ENCODE measurements at regions not wholly inside any gene's neighbourhood (a gene's known extent, or its start where the extent isn't known, plus 50 kb on each side); places are given as distances from the start of the nearest gene placed in this dataset.

DNA sequence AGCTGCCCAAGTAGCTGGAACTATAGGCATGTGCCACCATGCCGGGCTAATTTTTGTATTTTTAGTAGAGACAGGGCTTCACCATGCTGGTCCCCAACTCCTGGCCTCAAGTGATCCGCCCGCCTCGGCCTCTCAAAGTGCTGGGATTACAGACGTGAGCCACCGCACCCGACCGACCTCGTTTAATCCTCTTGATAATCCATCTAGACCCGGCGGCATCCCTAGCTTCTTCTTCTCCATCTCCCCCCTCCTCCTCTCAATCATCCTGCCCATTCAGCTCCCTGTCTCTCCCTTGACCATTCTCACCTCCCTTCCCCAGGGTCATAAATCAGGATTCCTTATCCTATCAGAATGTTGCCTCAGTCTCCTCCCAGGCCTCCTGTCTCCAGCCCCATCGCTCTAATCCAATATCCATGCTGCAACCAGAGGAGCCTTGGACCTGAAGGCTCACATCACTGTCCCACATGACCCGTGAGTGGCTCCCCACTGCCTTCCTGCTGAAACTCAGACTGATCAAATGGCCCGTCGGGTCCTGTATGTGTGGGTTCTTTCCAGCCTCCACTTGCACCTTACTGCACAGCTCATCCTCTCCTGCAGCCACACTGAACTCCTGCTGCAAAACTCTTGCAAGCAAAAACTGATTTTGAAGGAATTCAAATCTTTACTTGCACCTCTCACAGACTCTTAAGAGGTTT is 74.1 kb upstream of the CDH5 start:
- H3K27me3 ChIP-seq (ENCODE audit: control insufficient read depth in 2 of 2, insufficient read depth in 1 of 2, low read length in 1 of 2) = no peaks in the 10 kb centered on the region
- no peak overlapping the region for H3K4me3 ChIP-seq (ENCODE audit: low read length in 2 of 2)
- no peaks in the 10 kb centered on the region for H3K9me3 ChIP-seq (ENCODE audit: control insufficient read depth in 2 of 2, insufficient read depth in 1 of 2, low read length in 1 of 2)
- H3K27ac ChIP-seq (ENCODE audit: low read depth in 1 of 2, low read length in 1 of 2) = no peak overlapping the region
- DNase-seq (ENCODE audit: low read depth in 6 of 9, low spot score in 9 of 9) = no peak
- no peaks in the 10 kb centered on the region for H3K4me1 ChIP-seq (ENCODE audit: control insufficient read depth in 2 of 2, insufficient read depth in 2 of 2, low read length in 2 of 2)
- H3K36me3 ChIP-seq (ENCODE audit: control insufficient read depth in 2 of 2, insufficient read depth in 2 of 2, low read length in 1 of 2) = no peaks in the 10 kb centered on the region
- 95% methylated on average over 15 of the region's 15 CpGs for WGBS

DNA sequence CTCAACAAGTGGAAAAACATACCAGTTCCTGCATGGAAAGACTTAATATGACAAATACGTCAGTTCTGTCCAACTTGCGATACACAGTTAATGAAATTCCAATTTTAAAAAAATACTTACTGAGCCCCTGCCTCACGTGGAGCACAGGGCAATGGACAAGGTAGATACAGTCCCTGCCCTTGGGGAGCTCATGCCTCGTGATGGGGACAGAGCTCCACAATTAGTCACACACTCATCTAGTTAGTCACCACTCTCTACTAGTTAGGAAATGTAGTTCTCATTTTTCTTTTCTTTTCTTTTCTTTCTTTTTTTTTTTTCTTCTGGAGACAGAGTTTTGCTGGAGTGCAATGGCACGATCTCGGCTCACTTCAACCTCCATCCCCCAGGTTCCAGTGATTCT is 74.7 kb upstream of the CDH5 start:
- no peak for DNase-seq (ENCODE audit: low read depth in 6 of 9, low spot score in 9 of 9)
- 91% methylated on average over 6 of the region's 6 CpGs for WGBS
- Histone ChIP-seq H3K4me3 (ENCODE audit: low read length in 2 of 2) (no peak overlapping the region), H3K9me3 (ENCODE audit: control insufficient read depth in 2 of 2, insufficient read depth in 1 of 2, low read length in 1 of 2) (no peaks in the 10 kb centered on the region), H3K36me3 (ENCODE audit: control insufficient read depth in 2 of 2, insufficient read depth in 2 of 2, low read length in 1 of 2) (no peaks in the 10 kb centered on the region), H3K27me3 (ENCODE audit: control insufficient read depth in 2 of 2, insufficient read depth in 1 of 2, low read length in 1 of 2) (no peaks in the 10 kb centered on the region), H3K4me1 (ENCODE audit: control insufficient read depth in 2 of 2, insufficient read depth in 2 of 2, low read length in 2 of 2) (no peaks in the 10 kb centered on the region), H3K27ac (ENCODE audit: low read depth in 1 of 2, low read length in 1 of 2) (no peak overlapping the region)

DNA sequence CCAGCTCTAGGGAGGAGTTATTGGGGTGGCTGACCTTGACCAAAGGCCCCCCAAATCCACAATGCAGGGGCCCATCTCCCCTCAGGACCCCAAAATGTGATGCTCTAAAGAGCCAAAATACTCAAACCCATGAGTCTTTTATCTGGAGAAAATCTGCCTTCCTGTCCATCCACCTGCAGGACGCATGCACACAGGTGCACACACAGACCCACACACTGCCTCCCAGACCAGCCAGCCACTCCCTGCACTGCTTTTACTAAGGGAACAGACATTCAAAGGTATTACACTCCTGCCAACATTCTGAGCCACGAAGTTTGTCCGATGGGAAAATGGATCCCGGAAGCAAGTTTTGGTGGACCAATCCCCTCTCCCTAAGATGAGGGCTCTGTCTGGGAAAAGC is 76.1 kb upstream of the CDH5 start:
- Histone ChIP-seq H3K27ac (ENCODE audit: low read depth in 1 of 2, low read length in 1 of 2) (no peak overlapping the region), H3K4me1 (ENCODE audit: control insufficient read depth in 2 of 2, insufficient read depth in 2 of 2, low read length in 2 of 2) (no peaks in the 10 kb centered on the region), H3K36me3 (ENCODE audit: control insufficient read depth in 2 of 2, insufficient read depth in 2 of 2, low read length in 1 of 2) (no peaks in the 10 kb centered on the region), H3K27me3 (ENCODE audit: control insufficient read depth in 2 of 2, insufficient read depth in 1 of 2, low read length in 1 of 2) (no peaks in the 10 kb centered on the region), H3K4me3 (ENCODE audit: low read length in 2 of 2) (no peak overlapping the region), H3K9me3 (ENCODE audit: control insufficient read depth in 2 of 2, insufficient read depth in 1 of 2, low read length in 1 of 2) (no peaks in the 10 kb centered on the region)
- no peak for DNase-seq (ENCODE audit: low read depth in 6 of 9, low spot score in 9 of 9)
- 97% methylated on average over 4 of the region's 4 CpGs for WGBS

DNA sequence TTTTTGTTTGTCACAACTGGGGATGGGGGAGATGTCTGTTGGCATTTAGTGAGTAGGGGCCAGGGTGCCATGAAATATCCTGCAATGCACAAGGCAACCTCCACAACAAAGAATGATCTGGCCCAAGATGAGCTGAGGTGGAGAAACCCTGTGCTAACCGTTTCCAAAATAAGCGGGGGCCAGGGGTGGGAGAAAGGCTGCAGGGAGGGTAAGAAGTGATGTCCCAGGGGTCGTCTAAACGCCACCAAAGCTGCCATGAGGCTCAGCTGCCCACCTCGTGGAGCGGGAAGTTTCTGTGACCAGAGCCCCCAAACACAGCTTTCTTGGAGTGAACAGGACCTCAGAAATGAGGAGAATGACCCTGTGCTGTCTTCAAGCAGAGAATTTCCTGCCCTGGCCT is 76.5 kb upstream of the CDH5 start:
- H3K36me3 ChIP-seq (ENCODE audit: control insufficient read depth in 2 of 2, insufficient read depth in 2 of 2, low read length in 1 of 2) = no peaks in the 10 kb centered on the region
- DNase-seq (ENCODE audit: low read depth in 6 of 9, low spot score in 9 of 9) = no peak
- no peak overlapping the region for H3K4me3 ChIP-seq (ENCODE audit: low read length in 2 of 2)
- no peaks in the 10 kb centered on the region for H3K27me3 ChIP-seq (ENCODE audit: control insufficient read depth in 2 of 2, insufficient read depth in 1 of 2, low read length in 1 of 2)
- WGBS = 87% methylated on average over 6 of the region's 6 CpGs
- H3K4me1 ChIP-seq (ENCODE audit: control insufficient read depth in 2 of 2, insufficient read depth in 2 of 2, low read length in 2 of 2) = no peaks in the 10 kb centered on the region
- H3K27ac ChIP-seq (ENCODE audit: low read depth in 1 of 2, low read length in 1 of 2) = no peak overlapping the region
- no peaks in the 10 kb centered on the region for H3K9me3 ChIP-seq (ENCODE audit: control insufficient read depth in 2 of 2, insufficient read depth in 1 of 2, low read length in 1 of 2)

DNA sequence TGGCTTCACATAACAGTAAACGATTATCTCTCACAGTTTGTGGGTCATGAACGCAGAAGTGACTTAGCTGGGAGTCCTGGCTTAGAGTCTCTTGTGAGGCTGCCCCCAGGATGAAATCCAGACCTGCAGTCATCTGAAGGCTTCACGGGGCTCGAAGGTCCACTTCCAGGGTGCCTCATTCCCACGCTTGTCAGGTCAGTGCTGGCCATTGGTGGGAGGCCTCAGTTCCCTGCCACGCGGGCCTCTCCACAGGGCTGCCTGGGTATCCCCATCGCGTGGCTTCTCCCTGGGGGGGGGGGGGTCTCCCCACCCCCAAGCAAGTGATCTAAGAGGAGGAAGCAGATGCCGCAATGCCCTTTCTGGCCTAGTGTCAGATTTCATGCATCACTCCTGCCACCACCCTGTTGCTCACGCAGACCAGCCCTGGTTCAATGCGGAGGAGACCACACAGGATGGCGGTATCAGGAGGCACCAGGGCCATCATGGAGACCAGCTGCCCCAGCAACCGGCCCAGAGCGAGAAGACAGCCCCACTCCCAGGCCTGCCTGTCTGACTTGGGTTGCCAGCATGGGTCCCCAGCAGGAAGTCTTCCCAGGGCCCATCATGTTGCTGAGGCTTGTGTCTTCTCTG is 77.3 kb upstream of the CDH5 start:
- 96% methylated on average over 15 of the region's 15 CpGs for WGBS
- no peaks in the 10 kb centered on the region for H3K9me3 ChIP-seq (ENCODE audit: control insufficient read depth in 2 of 2, insufficient read depth in 1 of 2, low read length in 1 of 2)
- H3K27me3 ChIP-seq (ENCODE audit: control insufficient read depth in 2 of 2, insufficient read depth in 1 of 2, low read length in 1 of 2) = no peaks in the 10 kb centered on the region
- no peak overlapping the region for H3K4me3 ChIP-seq (ENCODE audit: low read length in 2 of 2)
- H3K27ac ChIP-seq (ENCODE audit: low read depth in 1 of 2, low read length in 1 of 2) = no peak overlapping the region
- no peaks in the 10 kb centered on the region for H3K36me3 ChIP-seq (ENCODE audit: control insufficient read depth in 2 of 2, insufficient read depth in 2 of 2, low read length in 1 of 2)
- no peak for DNase-seq (ENCODE audit: low read depth in 6 of 9, low spot score in 9 of 9)
- no peaks in the 10 kb centered on the region for H3K4me1 ChIP-seq (ENCODE audit: control insufficient read depth in 2 of 2, insufficient read depth in 2 of 2, low read length in 2 of 2)

DNA sequence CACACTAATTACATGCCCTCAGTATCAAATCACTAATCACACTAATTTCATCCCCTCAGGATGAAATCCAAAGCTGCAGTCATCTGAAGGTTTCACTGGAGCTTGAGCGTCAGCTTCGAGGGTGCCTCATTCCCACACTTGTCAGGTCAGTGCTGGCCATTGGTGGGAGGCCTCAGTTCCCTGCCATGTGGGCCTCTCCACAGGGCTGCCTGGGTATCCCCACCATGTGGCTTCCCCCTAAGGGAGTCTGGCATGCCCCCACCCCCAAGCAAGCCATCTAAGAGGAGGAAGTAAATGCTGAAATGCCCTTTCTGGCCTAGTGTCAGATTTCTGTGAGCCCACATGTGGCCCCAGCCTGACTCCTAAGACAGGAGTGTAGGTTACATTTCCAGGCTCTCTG is 78.6 kb upstream of the CDH5 start:
- no peaks in the 10 kb centered on the region for H3K9me3 ChIP-seq (ENCODE audit: control insufficient read depth in 2 of 2, insufficient read depth in 1 of 2, low read length in 1 of 2)
- 96% methylated on average over 2 of the region's 2 CpGs for WGBS
- DNase-seq (ENCODE audit: low read depth in 6 of 9, low spot score in 9 of 9) = no peak
- no peaks in the 10 kb centered on the region for H3K4me1 ChIP-seq (ENCODE audit: control insufficient read depth in 2 of 2, insufficient read depth in 2 of 2, low read length in 2 of 2)
- H3K36me3 ChIP-seq (ENCODE audit: control insufficient read depth in 2 of 2, insufficient read depth in 2 of 2, low read length in 1 of 2) = no peaks in the 10 kb centered on the region
- H3K27me3 ChIP-seq (ENCODE audit: control insufficient read depth in 2 of 2, insufficient read depth in 1 of 2, low read length in 1 of 2) = no peaks in the 10 kb centered on the region
- no peak overlapping the region for H3K4me3 ChIP-seq (ENCODE audit: low read length in 2 of 2)
- no peak overlapping the region for H3K27ac ChIP-seq (ENCODE audit: low read depth in 1 of 2, low read length in 1 of 2)

DNA sequence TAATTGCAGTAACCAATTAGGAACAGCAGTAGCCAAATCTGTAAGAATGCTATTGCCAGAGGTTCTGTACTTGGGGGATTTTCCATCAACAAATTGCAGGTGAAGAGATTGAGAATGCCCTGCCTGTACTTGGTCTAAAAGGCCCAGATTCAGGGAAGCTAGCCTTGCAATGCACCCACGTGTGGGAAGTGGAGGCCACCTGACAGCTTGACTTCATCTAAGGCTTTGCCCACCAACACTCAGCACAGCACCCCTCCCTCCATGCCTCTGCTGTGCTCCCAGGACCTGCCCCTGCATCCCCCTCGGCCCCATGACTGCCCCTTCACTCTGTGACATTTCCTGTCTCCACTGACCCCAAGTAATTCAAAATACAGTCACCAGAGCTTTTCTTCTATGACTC is 79.1 kb upstream of the CDH5 start:
- H3K36me3 ChIP-seq (ENCODE audit: control insufficient read depth in 2 of 2, insufficient read depth in 2 of 2, low read length in 1 of 2) = no peaks in the 10 kb centered on the region
- no peaks in the 10 kb centered on the region for H3K9me3 ChIP-seq (ENCODE audit: control insufficient read depth in 2 of 2, insufficient read depth in 1 of 2, low read length in 1 of 2)
- H3K4me1 ChIP-seq (ENCODE audit: control insufficient read depth in 2 of 2, insufficient read depth in 2 of 2, low read length in 2 of 2) = no peaks in the 10 kb centered on the region
- H3K27me3 ChIP-seq (ENCODE audit: control insufficient read depth in 2 of 2, insufficient read depth in 1 of 2, low read length in 1 of 2) = no peaks in the 10 kb centered on the region
- 73% methylated on average over 2 of the region's 2 CpGs for WGBS
- H3K27ac ChIP-seq (ENCODE audit: low read depth in 1 of 2, low read length in 1 of 2) = no peak overlapping the region
- no peak for DNase-seq (ENCODE audit: low read depth in 6 of 9, low spot score in 9 of 9)
- no peak overlapping the region for H3K4me3 ChIP-seq (ENCODE audit: low read length in 2 of 2)

DNA sequence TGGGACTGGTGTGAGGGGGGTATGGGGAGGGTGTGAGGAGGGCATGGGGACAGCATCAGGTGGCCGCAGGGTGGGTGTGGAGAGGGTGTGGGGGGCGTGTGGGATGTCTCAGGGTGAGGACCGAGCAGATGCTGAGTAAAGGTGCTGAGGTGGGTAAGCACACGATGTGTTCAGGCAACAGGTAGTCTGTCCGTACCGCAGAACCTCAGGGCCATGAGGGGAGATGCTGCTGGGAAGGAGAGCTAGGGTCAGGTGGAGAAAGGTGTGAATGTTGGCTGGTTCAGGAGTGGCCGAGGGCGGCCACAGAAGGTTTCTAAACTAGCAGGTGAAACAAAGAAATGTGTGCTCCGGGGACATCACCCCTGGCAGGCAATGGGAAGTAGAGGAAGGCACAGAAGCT is 80.0 kb upstream of the CDH5 start:
- DNase-seq (ENCODE audit: low read depth in 6 of 9, low spot score in 9 of 9) = no peak
- Histone ChIP-seq H3K4me1 (ENCODE audit: control insufficient read depth in 2 of 2, insufficient read depth in 2 of 2, low read length in 2 of 2) (no peaks in the 10 kb centered on the region), H3K36me3 (ENCODE audit: control insufficient read depth in 2 of 2, insufficient read depth in 2 of 2, low read length in 1 of 2) (no peaks in the 10 kb centered on the region), H3K27ac (ENCODE audit: low read depth in 1 of 2, low read length in 1 of 2) (no peak overlapping the region), H3K4me3 (ENCODE audit: low read length in 2 of 2) (no peak overlapping the region), H3K9me3 (ENCODE audit: control insufficient read depth in 2 of 2, insufficient read depth in 1 of 2, low read length in 1 of 2) (no peaks in the 10 kb centered on the region), H3K27me3 (ENCODE audit: control insufficient read depth in 2 of 2, insufficient read depth in 1 of 2, low read length in 1 of 2) (no peaks in the 10 kb centered on the region)
- WGBS = 96% methylated on average over 9 of the region's 9 CpGs

DNA sequence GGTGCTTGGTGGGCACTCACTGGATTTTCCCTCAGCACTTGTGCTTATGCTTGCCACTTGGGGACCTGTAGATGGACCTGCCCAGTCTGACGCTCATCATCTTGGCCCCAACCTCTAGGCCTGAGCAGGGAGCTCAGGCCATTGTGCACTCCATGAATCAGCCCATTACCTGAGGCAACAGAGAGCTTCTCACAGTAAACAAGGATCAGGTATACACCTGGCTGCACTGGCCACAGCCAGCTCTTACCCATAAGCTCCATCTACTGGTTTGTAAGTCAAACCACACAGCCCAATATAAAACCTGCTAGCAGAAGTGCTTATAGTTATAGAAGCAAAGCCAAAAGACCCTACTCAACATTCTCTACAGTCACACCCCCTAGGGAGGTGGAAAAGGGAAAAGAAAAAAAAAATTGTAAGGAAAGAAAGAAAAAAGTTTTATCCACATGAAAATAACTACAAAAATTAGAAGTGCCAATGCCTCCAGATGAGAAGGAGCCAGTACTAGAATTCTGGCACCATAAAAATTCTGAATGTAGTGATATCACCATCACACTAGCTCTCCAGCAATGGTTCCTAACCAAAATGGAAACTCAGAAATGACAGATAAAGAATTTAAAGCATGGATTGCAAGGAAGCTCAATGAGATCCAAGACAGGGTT is 87.8 kb upstream of the CDH5 start:
- WGBS = 100% methylated on average over 1 of the region's 1 CpG
- no peak for DNase-seq (ENCODE audit: low read depth in 6 of 9, low spot score in 9 of 9)
- H3K9me3 ChIP-seq (ENCODE audit: control insufficient read depth in 2 of 2, insufficient read depth in 1 of 2, low read length in 1 of 2) = no peaks in the 10 kb centered on the region
- peaks cover 0 to 2% of the 10 kb centered on the region in 2 donors for H3K4me1 ChIP-seq (ENCODE audit: control insufficient read depth in 2 of 2, insufficient read depth in 2 of 2, low read length in 2 of 2)
- no peak overlapping the region for H3K4me3 ChIP-seq (ENCODE audit: low read length in 2 of 2)
- H3K36me3 ChIP-seq (ENCODE audit: control insufficient read depth in 2 of 2, insufficient read depth in 2 of 2, low read length in 1 of 2) = no peaks in the 10 kb centered on the region
- H3K27me3 ChIP-seq (ENCODE audit: control insufficient read depth in 2 of 2, insufficient read depth in 1 of 2, low read length in 1 of 2) = no peaks in the 10 kb centered on the region
- no peak overlapping the region for H3K27ac ChIP-seq (ENCODE audit: low read depth in 1 of 2, low read length in 1 of 2)
